Sigmoid colon (tissue), 6 donors: ENCODE measurements at regions not wholly inside any gene's neighbourhood (a gene's known extent, or its start where the extent isn't known, plus 50 kb on each side); places are given as distances from the start of the nearest gene placed in this dataset.

Experiments
- DNase-seq: peaks from one replicate; pipeline ENCODE4 v3.0.0-alpha.2; 2019
- H3K27ac ChIP-seq, 4 donors: fragments of 200-600 bp; sonication (generic); one replicate each; pipeline ENCODE4 v1.5.1; 2016 to 2019; ENCODE audit warnings: mild to moderate bottlenecking in 1 of 4
- H3K27me3 ChIP-seq, 3 donors: fragments of 200-600 bp; sonication (generic); one replicate each; pipeline ENCODE4 v1.5.1; 2019; ENCODE audit warnings: mild to moderate bottlenecking in 1 of 3
- H3K36me3 ChIP-seq, 4 donors: fragments of 200-600 bp; sonication (generic); one replicate each; pipeline ENCODE4 v1.5.1; 2016 to 2019
- H3K4me1 ChIP-seq, 4 donors: fragments of 200-600 bp; sonication (generic); one replicate each; pipeline ENCODE4 v1.5.1; 2017 to 2019
- H3K4me3 ChIP-seq, 4 donors: fragments of 200-600 bp; sonication (generic); one replicate each; pipeline ENCODE4 v1.5.1; 2017 to 2019; ENCODE audit warnings: mild to moderate bottlenecking in 2 of 4, moderate library complexity in 1 of 4
- H3K9me3 ChIP-seq, 4 donors: fragments of 200-600 bp in 3 of 4; sonication (generic) in 3 of 4; one replicate each; pipeline versions ENCODE4 v1.5.1 to v1.6.1; 2013 to 2019
- CTCF ChIP-seq, 4 experiments: fragments of 450-650 bp in 3 of 4; fragments of 200-600 bp in 1 of 4; IDR thresholded peaks; one replicate each; pipeline ENCODE4 v1.5.1; 2016 to 2019; ENCODE audit warnings: antibody characterized with exemption in 4 of 4, mild to moderate bottlenecking in 3 of 4, moderate library complexity in 2 of 4
- EP300 ChIP-seq, 4 donors: sonication (generic); formaldehyde crosslinking; IDR thresholded peaks; one replicate each; pipeline ENCODE4 v1.6.1; 2017; ENCODE audit warnings: antibody characterized with exemption in 4 of 4
- POLR2A ChIP-seq, 2 donors: fragments of 450-650 bp; IDR thresholded peaks; one replicate each; pipeline ENCODE4 v1.6.1; 2016; ENCODE audit warnings: antibody characterized with exemption in 2 of 2, mild to moderate bottlenecking in 2 of 2, moderate library complexity in 2 of 2
- POLR2AphosphoS5 ChIP-seq, 4 donors: sonication (generic); formaldehyde crosslinking; IDR thresholded peaks; one replicate each; pipeline ENCODE4 v1.6.1; 2017; ENCODE audit warnings: antibody characterized with exemption in 4 of 4
- WGBS, 2 donors: extraction: QIAGEN DNeasy Blood & Tissue Kit; methylation state at CpG; one replicate each; pipeline ENCODE4 v1.1.7; 2013; 5-methylcytosine and 5-hydroxymethylcytosine counted together
- intact Hi-C: fragments of 100-400 bp; cut with DNase I; formaldehyde crosslinking; loops from one replicate; pipeline ENCODE4 v1.15.1; 2023
- donor health status: healthy with polysubstance abuse.
- donor health status: healthy.

DNA sequence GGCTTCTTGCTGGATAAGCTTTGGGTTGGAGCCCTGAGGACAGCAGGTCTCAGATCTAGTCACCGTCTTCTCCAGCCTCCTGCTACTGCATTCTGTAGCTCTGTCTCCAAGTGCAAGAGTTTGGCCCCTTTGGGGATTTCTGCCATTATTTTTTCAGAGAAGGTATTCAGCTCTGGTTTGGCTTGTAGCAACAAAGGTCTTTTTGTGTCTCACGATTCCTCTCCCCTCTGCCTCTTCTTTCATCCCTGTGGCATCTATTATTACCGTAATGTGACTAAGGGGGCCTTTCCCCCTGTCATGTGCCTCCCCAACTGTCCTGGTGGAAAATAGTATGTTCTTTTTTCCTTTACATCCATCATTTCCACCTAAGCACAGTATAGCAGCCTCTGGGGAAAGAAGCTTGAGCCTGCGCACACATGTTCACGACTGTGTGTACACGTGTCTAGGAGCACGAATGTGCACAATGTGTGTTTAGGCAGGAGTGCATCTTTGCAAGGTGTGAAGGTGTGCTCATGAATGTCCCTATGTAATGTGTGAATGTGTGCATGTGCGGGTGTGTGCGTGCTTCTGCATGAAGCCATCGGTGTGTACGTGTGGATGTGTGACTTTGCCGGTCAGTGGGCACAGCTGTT, 273.9 kb downstream of the ZNF536 start:
- Histone ChIP-seq H3K27me3 (peaks cover 0 to 25% (median 4%) of the 10 kb centered on the region in 3 donors), H3K4me3 (no peak overlapping the region), H3K27ac (no peak overlapping the region), H3K36me3 (no peaks in the 10 kb centered on the region), H3K4me1 (no peaks in the 10 kb centered on the region), H3K9me3 (no peaks in the 10 kb centered on the region)
- 91% methylated on average over 12 of the region's 12 CpGs for WGBS, 2 donors
- peak; percentile 6 for DNase-seq
- TF ChIP-seq CTCF (IDR thresholded peaks at IDR 0.05) (no peak), POLR2A (IDR thresholded peaks at IDR 0.05) (no peak), EP300 (IDR thresholded peaks at IDR 0.05) (no peak), POLR2AphosphoS5 (IDR thresholded peaks at IDR 0.05) (no peak)
- intact Hi-C loops, result loop anchor here (5.0 kb wide), 1 partner anchor 419 kb away; no protein-coding TSS in a partner anchor

GRCh38 chr19:30640252-30640965, 268.2 kb downstream of the ZNF536 start:
- no peak overlapping the region for H3K4me3 ChIP-seq
- no peak overlapping the region for H3K27ac ChIP-seq
- no peaks in the 10 kb centered on the region for H3K27me3 ChIP-seq
- H3K4me1 ChIP-seq, result no peaks in the 10 kb centered on the region
- H3K9me3 ChIP-seq, result peaks cover 0 to 2% (median 0%) of the 10 kb centered on the region in 4 donors
- no peak for DNase-seq
- TF ChIP-seq CTCF (IDR thresholded peaks at IDR 0.05), result no peak
- no peak for TF ChIP-seq EP300 (IDR thresholded peaks at IDR 0.05)
- TF ChIP-seq POLR2AphosphoS5 (IDR thresholded peaks at IDR 0.05), result no peak
- TF ChIP-seq POLR2A (IDR thresholded peaks at IDR 0.05), result no peak
- intact Hi-C loops, result no loop called here
- 78 to 80% methylated on average over 8 of the region's 8 CpGs for WGBS, 2 donors
- H3K36me3 ChIP-seq, result no peaks in the 10 kb centered on the region

DNA sequence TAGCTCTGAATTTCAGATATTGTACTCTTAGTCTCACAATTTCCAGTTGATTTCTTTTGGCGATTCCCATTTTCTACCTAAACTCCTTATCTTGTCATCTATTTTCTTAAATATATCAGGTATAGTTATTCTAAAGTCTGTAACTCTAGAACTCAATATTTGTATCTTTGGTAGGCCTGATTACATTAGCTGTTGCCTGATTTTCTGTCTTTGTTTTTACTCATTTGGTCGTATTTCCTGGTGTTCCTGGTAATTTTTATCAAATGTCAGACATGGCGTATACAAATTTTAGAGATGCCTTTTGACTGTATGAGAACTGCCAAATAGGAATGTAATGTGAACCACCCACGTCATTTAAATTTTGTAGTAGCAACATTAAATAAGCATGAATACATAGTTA, 266.7 kb downstream of the ZNF536 start:
- TF ChIP-seq EP300 (IDR thresholded peaks at IDR 0.05) (no peak), CTCF (IDR thresholded peaks at IDR 0.05) (no peak), POLR2AphosphoS5 (IDR thresholded peaks at IDR 0.05) (no peak), POLR2A (IDR thresholded peaks at IDR 0.05) (no peak)
- Histone ChIP-seq H3K27ac (no peak overlapping the region), H3K9me3 (peaks cover 0 to 2% (median 0%) of the 10 kb centered on the region in 4 donors), H3K27me3 (no peaks in the 10 kb centered on the region), H3K4me1 (no peaks in the 10 kb centered on the region), H3K36me3 (no peaks in the 10 kb centered on the region), H3K4me3 (no peak overlapping the region)
- 83 to 87% methylated on average over 4 of the region's 4 CpGs for WGBS, 2 donors
- intact Hi-C loops, result no loop called here
- DNase-seq, result no peak

- 66 to 76% methylated on average over 2 of the region's 2 CpGs for WGBS, 2 donors
- Histone ChIP-seq H3K9me3 (peaks cover 0 to 2% (median 0%) of the 10 kb centered on the region in 4 donors), H3K27me3 (no peaks in the 10 kb centered on the region), H3K4me1 (no peaks in the 10 kb centered on the region), H3K36me3 (no peaks in the 10 kb centered on the region), H3K27ac (no peak overlapping the region), H3K4me3 (no peak overlapping the region)
- DNase-seq, result no peak
- intact Hi-C loops, result no loop called here
- TF ChIP-seq POLR2A (IDR thresholded peaks at IDR 0.05) (no peak), EP300 (IDR thresholded peaks at IDR 0.05) (no peak), CTCF (IDR thresholded peaks at IDR 0.05) (no peak), POLR2AphosphoS5 (IDR thresholded peaks at IDR 0.05) (no peak)
Observed at GRCh38 chr19:30637926-30638325, 265.7 kb downstream of the ZNF536 start.
